HUDEP-2 (cell line): ENCODE measurements at regions not wholly inside any gene's neighbourhood (a gene's known extent, or its start where the extent isn't known, plus 50 kb on each side); places are given as distances from the start of the nearest gene placed in this dataset.

Source experiments
- DNase-seq, 76 experiments: peaks; one replicate each; lab custom pipeline; 2025; ENCODE audit not compliant: unreplicated experiment in 76 of 76; lab: John Stamatoyannopoulos, UW

DNA sequence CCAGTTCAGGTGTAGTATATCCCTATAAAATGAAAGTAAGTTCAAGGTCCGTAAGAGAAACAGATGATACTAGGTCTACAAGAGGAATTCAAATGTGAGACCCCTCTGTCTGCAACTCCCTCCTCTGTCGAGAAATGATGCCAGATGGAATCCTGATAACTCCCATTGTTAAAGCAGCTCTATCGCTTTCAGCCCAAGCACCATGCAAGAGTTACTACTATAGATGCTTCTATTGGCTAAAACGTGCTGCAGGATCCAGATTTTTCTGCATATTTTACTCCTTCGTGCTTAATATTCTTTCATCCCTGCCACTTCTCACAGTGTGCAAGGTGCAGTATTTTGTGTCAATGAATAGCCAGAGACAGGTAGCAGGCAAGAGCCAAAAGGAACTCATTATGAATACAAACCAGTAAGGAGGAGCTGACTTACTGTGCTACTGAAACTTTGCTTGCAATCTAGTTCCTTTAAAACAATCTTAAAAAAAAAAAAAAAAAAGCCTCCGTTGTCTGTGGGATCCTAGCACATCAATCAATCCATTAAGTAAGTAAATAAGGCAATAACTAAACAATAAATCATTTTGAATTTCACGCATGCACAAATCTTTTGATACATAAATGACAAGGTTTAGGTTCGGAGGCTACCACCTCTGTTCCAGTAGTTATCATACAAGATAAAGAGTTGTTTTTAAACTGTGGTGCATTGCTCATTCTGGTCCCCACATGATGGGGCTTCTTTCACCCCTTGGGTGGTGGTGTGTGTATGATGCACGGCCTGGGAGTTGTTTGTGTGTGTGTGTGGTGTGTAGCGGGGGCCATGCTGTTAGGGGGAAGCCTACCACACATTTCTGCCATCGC is 151.1 kb upstream of the MPDZ start:
- no peak for DNase-seq

DNA sequence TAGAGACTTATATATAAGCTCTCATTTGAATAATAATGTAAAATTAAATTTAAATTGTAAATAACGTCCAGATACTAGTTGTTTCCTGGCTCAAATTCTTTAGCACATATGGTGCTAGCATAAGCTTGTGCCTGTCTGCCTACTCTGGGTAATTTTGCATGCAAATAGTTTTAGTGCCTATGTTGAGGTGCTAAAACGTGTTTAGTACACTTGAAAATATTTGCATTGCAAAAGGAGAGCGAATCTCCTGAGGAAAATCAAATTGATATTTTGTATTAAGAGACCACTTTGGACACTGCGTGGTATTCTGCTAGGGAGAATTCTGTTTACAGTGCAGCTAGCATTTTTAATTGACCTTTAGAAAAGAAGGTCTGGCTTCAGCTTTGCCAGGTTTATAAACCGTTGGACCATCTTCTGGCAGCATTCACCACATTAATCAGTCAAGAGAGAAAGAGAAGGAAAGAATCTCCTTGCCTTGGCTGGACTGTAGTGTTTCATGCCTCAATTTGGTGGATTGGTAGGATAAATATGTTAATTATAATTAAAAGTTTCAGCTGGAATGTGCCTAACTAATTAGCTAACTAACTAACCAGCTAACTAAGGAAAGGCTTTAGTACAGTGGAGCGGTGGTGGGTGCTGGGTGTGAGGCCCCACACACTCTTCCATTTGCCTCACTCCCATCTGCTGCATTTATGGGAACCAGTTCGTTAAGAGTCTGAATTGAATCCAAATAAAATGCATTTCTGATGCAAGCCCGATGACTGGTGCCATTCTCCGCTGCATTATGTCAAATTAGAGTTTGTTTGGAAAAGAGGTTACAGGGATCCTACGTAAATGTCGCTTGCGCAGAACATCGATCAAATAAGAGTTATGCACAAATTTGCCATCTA is 150.1 kb upstream of the MPDZ start:
- DNase-seq, result no peak

DNA sequence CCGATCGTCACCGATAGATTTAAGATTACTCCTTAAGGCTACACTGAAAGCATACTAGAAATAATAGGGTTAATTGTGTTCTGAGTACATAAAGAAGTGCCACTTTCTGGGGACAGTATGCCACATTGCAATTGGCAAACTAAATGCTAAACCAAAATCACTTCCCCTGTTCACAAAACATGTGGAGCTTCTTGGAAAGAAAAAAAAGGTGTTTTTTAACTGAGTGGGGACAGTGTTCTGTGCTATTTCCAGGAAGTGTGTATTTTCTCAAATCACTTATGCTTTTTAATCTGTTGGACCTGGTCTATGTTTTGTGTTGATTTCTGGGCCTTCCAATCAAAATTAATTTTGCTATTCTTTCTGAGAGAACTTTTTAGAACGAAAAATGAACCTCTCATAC is 149.3 kb upstream of the MPDZ start:
- DNase-seq, result no peak

DNA sequence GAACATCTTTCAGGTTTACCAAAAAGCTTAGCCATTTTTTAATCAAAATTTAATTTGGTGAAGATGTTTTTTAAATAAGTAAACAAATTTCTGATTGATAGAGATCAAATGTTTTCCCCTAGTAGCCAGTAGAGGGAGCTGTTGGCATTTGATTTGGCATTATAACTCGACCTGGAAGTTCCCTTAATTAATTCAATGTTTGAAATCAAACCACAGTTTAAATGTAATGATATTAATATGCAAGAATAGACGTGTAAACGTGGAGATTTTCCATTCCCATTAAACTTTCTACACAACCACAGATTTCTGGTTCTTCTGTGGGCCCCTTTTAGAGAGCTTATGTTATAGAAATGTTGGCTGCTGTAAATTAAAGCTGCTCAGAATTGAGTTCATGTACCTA is 148.1 kb upstream of the MPDZ start:
- peak in 10 of 76 experiments; percentile 0 to 29 (median 2) for DNase-seq

DNA sequence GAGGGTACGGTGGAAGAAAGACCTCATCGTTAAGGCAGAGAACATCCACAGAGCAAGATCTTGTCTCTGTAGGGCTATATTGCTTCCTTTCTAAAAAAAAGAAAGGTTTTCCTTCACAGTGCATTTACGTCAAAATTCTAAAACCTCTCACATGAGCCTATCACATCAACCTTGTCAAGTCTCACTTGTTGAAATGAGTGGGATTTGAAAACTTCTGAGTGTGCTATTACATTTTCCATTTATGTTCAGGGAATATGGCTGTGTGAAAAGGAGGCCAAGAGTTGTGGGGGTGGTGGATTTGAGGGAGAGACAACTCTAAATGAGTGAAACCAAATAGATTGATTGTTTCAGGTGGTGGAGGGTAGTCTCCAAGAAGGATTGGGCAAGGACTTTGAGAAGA is 147.1 kb upstream of the MPDZ start:
- DNase-seq, result no peak

DNA sequence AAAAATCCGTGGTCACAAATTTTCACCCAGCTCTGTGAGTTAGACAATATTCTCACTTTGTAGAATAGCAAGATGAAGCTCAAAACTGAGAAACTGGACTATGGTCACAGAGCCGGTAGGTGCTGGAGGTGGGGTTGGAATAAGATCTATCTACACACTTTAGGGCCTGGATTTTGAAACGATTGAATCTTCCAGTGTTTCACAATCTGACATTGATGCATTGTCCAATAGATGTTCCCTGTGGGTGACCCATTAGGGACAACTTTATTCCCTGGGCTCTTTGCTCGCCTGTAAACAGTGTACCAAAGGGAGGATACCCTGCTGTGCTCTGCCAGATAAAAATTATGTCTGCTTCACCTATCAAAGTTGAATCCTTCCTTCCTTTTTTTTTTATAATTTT is 145.4 kb upstream of the MPDZ start:
- no peak for DNase-seq

DNA sequence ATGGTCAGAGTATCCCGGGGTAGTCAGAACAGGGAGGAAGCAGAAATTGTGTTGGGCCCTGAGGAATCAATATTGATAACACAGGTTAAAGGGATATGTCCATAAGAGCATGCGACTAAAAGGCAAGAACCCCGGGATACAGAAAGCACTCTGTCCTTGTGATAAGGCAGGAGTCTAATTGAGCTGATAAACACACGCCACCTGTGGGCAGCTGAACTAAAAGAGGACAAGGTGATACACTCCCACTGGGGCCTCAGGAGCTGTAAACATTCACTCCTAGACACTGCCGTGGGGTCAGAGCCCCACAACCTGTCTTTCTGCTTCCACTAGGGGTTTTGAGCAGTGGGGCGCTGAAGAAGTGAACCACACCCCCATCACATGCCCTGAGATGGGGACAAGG is 144.7 kb upstream of the MPDZ start:
- DNase-seq, result no peak

DNA sequence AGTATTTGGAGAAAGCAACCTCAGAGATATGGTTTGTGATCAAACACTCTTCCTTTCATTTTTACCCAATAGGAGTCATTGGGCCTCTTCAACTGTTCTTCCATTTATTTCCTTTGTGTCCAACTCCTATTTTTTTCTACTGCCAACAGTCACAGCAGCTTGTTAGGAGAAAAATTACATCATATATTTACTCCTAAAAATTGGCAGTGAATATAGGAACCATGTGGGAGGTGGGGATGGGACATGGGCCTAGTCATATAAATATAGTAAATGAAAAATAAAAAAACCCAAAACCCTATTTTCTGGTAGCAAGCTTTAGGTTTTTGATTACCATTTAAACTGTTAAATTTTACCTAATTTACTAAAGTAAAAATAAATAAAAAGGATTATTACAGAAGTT is 134.9 kb upstream of the MPDZ start:
- DNase-seq, result no peak

DNA sequence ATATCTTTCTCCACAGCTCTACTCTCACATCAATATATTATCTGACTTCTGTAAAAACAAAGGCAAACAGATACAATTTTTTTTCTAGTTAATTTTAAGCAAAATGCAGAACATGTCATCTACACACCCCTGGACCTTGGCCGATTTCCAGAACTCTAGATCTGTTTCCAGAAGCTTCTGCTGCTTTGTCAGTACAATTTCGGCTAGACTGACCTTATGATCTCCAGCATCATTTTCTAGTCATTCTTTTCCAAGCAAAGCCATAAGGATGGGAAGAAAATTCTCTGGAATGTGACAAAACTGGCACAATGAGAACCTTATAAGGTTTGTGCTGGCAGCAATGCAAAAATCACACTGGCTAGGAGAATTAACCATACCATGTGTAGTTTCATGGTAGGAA is 132.8 kb upstream of the MPDZ start:
- DNase-seq, result no peak

DNA sequence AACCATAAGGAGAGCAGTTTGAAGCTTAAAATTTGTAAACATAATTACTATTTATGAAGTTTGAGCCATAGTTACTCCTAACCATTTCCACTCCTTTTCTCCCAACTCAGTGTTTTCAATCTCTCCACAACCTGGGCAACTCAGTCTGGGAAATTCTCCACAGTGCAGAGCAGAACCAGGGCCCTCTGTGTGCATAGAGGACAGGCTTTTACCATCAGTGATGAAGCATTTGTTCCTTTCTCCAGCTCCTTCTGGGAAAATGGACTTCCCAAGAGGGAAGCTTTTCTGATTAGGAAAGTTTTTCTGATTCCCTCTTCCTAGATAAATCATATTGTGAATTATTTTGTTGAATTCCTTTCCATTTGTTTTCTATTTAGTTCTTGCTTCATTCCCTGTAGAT is 132.3 kb upstream of the MPDZ start:
- DNase-seq, result no peak

DNA sequence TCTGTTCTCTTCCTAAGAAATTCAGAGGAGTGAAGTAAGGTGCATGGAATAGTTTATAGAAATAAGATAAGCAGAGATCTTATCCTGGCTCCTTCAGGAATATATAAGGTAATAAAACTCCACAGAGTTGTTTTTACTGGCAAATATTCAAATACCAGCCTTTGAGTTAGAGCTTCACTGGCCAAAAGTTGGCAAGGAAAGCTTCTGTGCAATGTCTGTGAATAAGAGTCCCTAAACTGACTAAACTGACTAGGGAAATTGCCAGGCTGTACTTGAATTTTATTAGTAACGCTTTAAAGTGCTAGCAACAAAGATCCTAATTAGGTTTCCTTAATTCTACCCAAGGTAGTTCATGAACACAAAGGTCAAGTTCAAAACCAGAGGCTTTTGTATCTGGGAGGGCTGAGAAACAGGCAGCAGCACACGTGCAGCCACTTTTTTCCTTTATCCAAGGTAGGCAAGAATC is 131.1 kb upstream of the MPDZ start:
- no peak for DNase-seq

DNA sequence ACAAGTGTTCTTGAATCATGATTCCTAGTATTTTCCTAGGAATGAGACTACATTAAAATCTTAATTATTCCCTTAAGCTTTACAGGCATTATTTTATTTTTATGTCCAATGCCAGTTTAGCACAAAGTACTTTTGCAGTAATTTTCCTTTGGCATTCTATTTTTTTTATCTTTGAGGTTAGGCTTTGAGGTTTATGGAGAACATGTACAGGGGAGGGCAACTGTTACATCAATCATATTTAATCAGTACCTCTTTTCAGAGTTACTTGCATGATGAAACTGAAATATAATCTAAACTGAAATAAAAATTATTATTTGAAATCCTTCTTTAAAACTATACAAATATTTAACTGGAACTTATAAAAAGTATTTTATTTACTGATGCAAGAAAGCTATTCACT is 118.2 kb upstream of the MPDZ start:
- DNase-seq, result no peak

DNA sequence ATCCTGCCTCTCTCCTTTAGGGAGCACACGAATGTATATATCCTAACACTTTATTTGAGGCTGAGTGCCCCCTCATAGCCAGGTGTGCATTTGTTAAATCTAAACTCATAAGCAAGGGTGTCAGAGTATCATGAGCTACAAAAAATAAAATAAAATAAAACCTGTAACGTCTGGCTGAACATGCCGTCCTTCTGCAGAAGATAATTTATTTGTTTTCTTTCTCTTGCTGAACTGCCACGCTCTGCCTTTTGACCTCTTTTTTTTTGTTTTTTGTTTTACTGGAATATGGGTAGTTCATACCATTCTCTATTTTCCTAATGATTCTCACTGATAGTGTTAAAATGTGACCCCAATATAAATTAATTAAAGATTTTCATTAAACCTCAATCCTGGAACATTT is 117.7 kb upstream of the MPDZ start:
- DNase-seq, result no peak

DNA sequence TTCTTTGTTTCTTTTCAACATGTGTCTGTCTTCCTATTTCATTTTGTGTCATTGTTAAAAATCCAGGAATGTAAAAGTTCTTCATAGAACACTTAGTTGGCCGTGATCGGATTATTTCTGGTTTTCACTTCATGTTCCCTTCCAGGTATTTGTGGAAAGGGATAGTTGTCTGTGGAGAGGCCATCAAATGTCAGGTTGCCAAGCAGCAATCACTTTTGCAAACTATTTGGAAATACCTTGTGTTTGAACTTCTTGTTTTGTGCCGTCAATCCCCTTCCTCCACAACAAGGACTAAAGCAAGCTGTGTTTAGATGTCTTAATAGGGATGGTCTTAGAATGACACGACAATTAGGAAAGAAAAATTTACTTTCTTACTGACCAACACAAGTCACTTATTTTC is 116.9 kb upstream of the MPDZ start:
- no peak for DNase-seq

DNA sequence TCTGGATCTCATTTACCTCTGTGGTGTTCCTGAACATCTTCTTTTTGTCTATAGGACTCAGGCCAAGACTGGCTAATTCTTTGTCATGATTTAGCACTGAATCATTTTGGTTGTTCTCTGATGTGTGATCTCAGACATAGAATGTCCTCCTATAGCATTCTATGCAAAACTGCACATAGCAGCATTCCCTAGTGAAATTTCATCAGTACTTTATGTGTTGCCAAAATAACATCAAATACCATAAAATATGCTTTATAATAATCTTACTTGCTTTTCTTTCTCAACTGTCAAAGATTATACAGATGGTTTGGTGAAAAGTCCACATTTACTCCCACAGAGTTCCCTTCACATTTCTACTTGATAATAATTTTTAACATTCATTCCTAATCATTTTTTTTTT is 115.7 kb upstream of the MPDZ start:
- no peak for DNase-seq

DNA sequence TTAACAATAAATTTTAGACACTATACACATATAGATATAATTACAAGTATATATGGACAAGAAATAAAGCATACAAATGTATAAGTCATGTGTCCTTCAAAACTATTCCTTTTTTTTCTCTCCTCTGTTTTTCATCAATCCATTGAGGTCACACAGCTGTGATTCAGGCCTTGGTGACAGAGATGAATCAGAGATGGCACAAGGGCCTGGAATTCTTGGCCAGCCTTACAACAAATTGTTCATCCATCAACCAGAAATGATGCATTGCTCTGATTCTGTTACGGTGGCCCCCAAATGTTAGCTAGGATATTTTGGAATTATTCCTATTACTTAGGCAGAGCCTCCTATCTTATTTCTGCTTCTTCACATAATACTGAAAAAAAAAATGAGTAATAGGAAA is 108.7 kb upstream of the MPDZ start:
- DNase-seq, result no peak

DNA sequence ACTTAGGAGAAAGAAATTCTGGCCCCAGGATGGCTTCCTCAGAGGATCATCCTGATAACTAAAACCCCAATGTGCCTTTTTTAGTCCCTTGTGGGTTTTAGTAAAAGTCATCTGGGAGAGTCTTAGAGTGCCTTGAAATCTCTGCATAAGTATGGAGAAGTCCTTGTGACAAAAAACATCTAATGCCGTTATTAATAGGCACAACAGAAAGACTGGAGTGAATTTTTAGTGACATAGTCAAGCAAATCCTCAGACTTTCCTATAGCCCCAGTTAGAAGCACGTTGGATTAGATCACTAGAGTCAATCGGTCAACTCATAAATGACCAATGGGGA is 108.2 kb upstream of the MPDZ start:
- no peak for DNase-seq

DNA sequence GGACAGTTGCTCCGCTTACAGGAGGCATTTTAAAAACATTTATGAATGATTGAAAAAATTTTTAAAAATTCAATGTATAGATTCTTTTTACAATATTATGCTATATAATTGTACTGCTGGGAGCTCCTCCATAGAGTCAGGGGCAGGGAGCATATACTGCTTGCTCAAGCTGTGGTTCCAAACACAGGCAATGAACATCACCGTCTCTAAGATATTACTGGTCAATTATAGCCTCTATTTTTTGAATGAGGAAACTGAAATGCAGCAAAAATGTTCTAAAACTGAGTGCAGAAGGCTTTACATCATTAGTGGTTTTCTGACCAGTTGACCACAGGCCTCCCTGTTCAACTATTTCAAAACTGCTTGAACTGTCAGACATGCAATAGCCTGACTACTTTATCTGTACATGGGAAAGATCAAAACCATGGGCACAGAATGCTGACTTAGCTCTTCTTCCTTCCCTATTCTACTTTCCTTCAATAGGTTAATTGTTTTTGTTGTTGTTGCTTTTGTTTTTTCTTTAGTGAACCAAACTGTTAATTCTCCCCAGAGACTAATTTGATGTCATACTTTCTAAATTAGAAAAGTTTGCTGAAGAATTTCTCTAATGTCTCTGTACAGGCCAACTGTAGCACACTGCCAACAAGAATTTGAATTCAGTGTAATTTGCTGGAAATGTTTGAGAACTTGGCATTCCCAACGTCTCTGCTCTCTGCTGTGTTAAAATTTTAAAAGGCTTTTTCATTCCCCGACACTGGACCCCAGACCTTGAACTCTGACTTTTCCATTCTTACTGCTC is 107.6 kb upstream of the MPDZ start:
- no peak for DNase-seq

DNA sequence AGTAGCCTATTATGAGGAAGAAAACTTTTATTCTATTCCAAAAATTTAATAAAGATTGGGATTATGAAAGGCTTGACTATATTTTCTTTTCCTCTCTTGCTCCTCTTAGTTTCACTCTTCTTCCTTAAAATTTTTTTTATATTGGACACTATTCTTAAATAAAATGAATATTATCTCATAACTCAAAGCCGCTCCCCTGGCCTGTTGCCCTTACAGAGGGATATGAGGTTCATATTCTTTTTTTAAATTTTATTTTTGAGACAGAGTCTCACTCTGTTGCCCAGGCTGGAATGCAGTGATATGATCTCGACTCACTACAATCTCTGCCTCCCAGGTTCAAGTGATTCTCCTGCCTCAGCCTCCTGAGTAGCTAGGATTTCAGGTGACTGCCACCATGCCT is 106.8 kb upstream of the MPDZ start:
- DNase-seq, result no peak

DNA sequence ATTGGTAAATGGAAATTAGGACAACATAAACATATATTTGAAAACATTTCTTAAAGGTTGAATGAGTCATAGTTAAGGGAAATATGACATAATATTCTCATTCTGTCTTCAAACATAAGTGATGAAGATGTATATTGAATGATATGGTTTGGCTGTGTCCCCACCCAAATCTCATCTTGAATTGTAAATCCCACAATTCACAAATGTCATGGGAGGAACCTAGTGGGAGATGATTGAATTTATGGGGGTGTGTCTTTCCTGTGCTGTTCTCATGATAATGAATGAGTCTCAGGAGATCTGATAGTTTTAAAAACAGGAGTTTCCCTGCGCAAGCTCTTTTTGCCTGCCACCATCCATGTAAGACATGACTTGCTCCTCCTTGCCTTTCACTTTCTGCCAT is 104.4 kb upstream of the MPDZ start:
- no peak for DNase-seq

DNA sequence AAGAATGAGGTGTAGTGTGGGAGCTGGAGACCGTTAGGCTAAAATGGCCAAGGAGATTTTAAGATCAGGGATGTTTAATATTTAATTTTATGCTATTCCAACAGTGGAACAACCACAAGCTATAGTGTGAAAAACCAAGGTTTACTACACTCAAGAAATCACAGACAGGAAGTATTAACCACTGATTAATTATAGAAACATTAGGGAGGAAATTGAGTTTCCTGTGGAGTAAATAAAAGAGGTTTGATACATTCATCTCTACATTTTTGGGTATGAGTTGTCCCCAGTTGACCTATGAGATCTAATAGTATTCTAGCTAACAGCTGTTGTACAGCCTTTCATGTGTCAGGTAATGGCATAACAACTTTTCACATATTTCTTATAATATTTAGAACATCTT is 103.7 kb upstream of the MPDZ start:
- no peak for DNase-seq
